ENCODE measurements at regions not wholly inside any gene's neighbourhood (a gene's known extent, or its start where the extent isn't known, plus 50 kb on each side); places are given as distances from the start of the nearest gene placed in this dataset.

GRCh38 chr3:81439108-81439507, 322.3 kb downstream of the GBE1 start:
- no peak for TF ChIP-seq EP300 (IDR thresholded peaks at IDR 0.05)
- TF ChIP-seq, protein P1, sequence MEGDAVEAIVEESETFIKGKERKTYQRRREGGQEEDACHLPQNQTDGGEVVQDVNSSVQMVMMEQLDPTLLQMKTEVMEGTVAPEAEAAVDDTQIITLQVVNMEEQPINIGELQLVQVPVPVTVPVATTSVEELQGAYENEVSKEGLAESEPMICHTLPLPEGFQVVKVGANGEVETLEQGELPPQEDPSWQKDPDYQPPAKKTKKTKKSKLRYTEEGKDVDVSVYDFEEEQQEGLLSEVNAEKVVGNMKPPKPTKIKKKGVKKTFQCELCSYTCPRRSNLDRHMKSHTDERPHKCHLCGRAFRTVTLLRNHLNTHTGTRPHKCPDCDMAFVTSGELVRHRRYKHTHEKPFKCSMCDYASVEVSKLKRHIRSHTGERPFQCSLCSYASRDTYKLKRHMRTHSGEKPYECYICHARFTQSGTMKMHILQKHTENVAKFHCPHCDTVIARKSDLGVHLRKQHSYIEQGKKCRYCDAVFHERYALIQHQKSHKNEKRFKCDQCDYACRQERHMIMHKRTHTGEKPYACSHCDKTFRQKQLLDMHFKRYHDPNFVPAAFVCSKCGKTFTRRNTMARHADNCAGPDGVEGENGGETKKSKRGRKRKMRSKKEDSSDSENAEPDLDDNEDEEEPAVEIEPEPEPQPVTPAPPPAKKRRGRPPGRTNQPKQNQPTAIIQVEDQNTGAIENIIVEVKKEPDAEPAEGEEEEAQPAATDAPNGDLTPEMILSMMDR (IDR thresholded peaks at IDR 0.05) = no peak
- no peak for TF ChIP-seq POLR2AphosphoS5 (IDR thresholded peaks at IDR 0.05)
- no peak for TF ChIP-seq POLR2A (IDR thresholded peaks at IDR 0.05)
- Histone ChIP-seq H3K4me1 (peaks cover 0 to 9% (median 0%) of the 10 kb centered on the region in 3 donors), H3K4me3 (no peak overlapping the region), H3K9me3 (no peaks in the 10 kb centered on the region), H3K27me3 (no peaks in the 10 kb centered on the region), H3K36me3 (no peaks in the 10 kb centered on the region), H3K27ac (no peak overlapping the region)
- 62% methylated on average over 1 of the region's 1 CpG; no CpG with 5 or more reads in 1 of the 2 donors for WGBS, 2 donors (ENCODE audit: low coverage in 1 of 2)
- no peak for ATAC-seq

GRCh38 chr3:81437683-81438082, 323.8 kb downstream of the GBE1 start:
- Histone ChIP-seq H3K4me1 (no peaks in the 10 kb centered on the region), H3K36me3 (no peaks in the 10 kb centered on the region), H3K4me3 (no peak overlapping the region), H3K27ac (no peak overlapping the region), H3K27me3 (no peaks in the 10 kb centered on the region), H3K9me3 (no peaks in the 10 kb centered on the region)
- ATAC-seq = no peak
- TF ChIP-seq, protein P1 (IDR thresholded peaks at IDR 0.05) = no peak
- TF ChIP-seq POLR2A (IDR thresholded peaks at IDR 0.05) (no peak), EP300 (IDR thresholded peaks at IDR 0.05) (no peak), POLR2AphosphoS5 (IDR thresholded peaks at IDR 0.05) (no peak)
- WGBS, 2 donors (ENCODE audit: low coverage in 1 of 2) = 53 to 82% methylated on average over 2 to 3 of the region's 3 CpGs

DNA sequence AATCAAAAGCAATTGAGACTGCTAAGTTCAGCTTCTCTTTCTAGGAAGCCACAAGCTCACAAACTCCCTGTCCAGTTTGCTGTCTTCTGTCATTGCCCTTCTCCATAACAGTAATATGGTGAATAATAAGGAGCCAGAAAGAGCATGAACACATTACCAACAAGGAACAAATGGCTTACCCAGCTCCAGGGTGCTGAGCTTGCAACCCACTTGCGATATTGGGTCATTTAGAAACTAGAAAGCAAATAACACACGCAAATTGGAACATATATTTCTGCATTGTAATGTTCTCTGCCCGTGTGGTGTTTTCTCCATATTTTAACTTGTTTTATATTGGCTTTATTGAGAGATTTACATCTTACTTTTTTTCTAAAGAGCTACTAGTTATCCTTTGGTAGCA, 325.3 kb downstream of the GBE1 start:
- H3K27ac ChIP-seq = no peak overlapping the region
- H3K9me3 ChIP-seq = no peaks in the 10 kb centered on the region
- no peaks in the 10 kb centered on the region for H3K27me3 ChIP-seq
- no peaks in the 10 kb centered on the region for H3K36me3 ChIP-seq
- whole genome bisulfite sequencing, 2 donors (ENCODE audit: low coverage in 1 of 2) = 80 to 87% methylated on average over 3 of the region's 3 CpGs
- no peak for ATAC-seq
- no peak overlapping the region for H3K4me3 ChIP-seq
- TF ChIP-seq POLR2A (IDR thresholded peaks at IDR 0.05) (no peak), POLR2AphosphoS5 (IDR thresholded peaks at IDR 0.05) (no peak), EP300 (IDR thresholded peaks at IDR 0.05) (no peak)
- TF ChIP-seq, protein P1 (IDR thresholded peaks at IDR 0.05) = no peak
- no peaks in the 10 kb centered on the region for H3K4me1 ChIP-seq

DNA sequence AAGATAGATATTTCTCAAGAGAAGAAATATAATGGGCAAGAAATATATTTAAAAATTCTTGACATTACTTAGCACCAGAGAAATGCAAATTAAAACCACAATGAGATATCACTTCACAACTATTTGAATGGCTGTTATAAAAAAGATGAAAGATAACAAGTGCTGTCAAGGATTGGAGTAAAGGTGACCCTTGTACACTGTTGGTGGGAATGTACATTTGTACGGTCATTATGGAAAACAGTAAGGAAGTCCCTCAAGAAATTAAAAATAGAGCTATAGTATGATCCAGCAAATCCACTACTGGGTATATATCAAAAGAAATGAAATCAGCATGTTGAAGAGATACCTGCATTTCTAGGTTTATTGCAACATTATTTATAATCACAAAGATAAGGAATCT, 326.4 kb downstream of the GBE1 start:
- 57 to 93% methylated on average over 1 of the region's 1 CpG for WGBS, 2 donors (ENCODE audit: low coverage in 1 of 2)

DNA sequence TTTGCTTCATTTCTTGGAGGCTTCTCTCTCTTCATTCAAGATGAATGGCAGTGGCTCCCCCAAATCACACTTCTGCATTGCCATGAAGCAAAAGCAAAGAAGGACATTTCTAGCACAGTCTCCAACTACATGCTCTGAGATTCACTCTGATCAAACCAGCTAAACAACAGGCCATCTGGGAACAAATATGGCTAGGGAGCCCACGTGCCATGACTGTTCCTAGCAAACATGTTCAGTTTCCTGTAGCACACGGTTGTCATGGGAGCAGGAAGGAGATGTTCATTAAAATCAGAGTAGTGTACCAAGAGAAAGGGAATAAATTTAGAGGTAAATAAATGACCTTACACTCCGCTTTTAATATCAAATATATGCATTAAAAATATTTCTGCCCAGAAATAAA, 327.3 kb downstream of the GBE1 start:
- no peak for TF ChIP-seq POLR2A (IDR thresholded peaks at IDR 0.05)
- TF ChIP-seq, protein P1 (IDR thresholded peaks at IDR 0.05) = no peak
- TF ChIP-seq POLR2AphosphoS5 (IDR thresholded peaks at IDR 0.05) = no peak
- no peak for TF ChIP-seq EP300 (IDR thresholded peaks at IDR 0.05)
- H3K4me1 ChIP-seq = no peaks in the 10 kb centered on the region
- WGBS, 2 donors (ENCODE audit: low coverage in 1 of 2) = 68 to 82% methylated on average over 3 of the region's 3 CpGs
- no peak for ATAC-seq
- no peak overlapping the region for H3K27ac ChIP-seq
- H3K9me3 ChIP-seq = no peaks in the 10 kb centered on the region
- no peaks in the 10 kb centered on the region for H3K27me3 ChIP-seq
- no peaks in the 10 kb centered on the region for H3K36me3 ChIP-seq
- H3K4me3 ChIP-seq = no peak overlapping the region

More for the DNA sequence above, 326.4 kb downstream of the GBE1 start:
- Histone ChIP-seq H3K4me1 (no peaks in the 10 kb centered on the region), H3K27ac (no peak overlapping the region), H3K27me3 (no peaks in the 10 kb centered on the region), H3K4me3 (no peak overlapping the region), H3K36me3 (no peaks in the 10 kb centered on the region), H3K9me3 (no peaks in the 10 kb centered on the region)
- TF ChIP-seq, protein P1 (IDR thresholded peaks at IDR 0.05) = no peak
- no peak for TF ChIP-seq EP300 (IDR thresholded peaks at IDR 0.05)
- no peak for TF ChIP-seq POLR2AphosphoS5 (IDR thresholded peaks at IDR 0.05)
- TF ChIP-seq POLR2A (IDR thresholded peaks at IDR 0.05) = no peak
- ATAC-seq = no peak

All from gastroesophageal sphincter (tissue), 4 donors.